ENCODE measurements at regions not wholly inside any gene's neighbourhood (a gene's known extent, or its start where the extent isn't known, plus 50 kb on each side); places are given as distances from the start of the nearest gene placed in this dataset.
A peak's percentile ranks its signal among the peaks of the same experiment; 100 is the strongest.

GRCh38 chr21:17050156-17050555 is 462.7 kb upstream of the CXADR start:
- Histone ChIP-seq H3K9me3 (ENCODE audit: low read depth) (no peaks in the 10 kb centered on the region), H3K4me3 (no peak overlapping the region), H3K4me1 (ENCODE audit: low read depth) (no peaks in the 10 kb centered on the region), H3K27me3 (no peaks in the 10 kb centered on the region), H3K27ac (no peak overlapping the region), H3K36me3 (no peaks in the 10 kb centered on the region)
- TF ChIP-seq CTCF (IDR thresholded peaks at IDR 0.05; ENCODE audit: low read depth, low read length), result no peak
- no peak for DNase-seq (ENCODE audit: low read depth in 1 of 2, low spot score in 1 of 2)

- TF ChIP-seq CTCF (IDR thresholded peaks at IDR 0.05; ENCODE audit: low read depth, low read length), result no peak
- Histone ChIP-seq H3K36me3 (no peaks in the 10 kb centered on the region), H3K4me3 (no peak overlapping the region), H3K27me3 (no peaks in the 10 kb centered on the region), H3K9me3 (ENCODE audit: low read depth) (no peaks in the 10 kb centered on the region), H3K27ac (no peak overlapping the region), H3K4me1 (ENCODE audit: low read depth) (no peaks in the 10 kb centered on the region)
- no peak for DNase-seq (ENCODE audit: low read depth in 1 of 2, low spot score in 1 of 2)
These were observed 462.2 kb upstream of the CXADR start for GRCh38 chr21:17050646-17051045.

- no peak for TF ChIP-seq CTCF (IDR thresholded peaks at IDR 0.05; ENCODE audit: low read depth, low read length)
- Histone ChIP-seq H3K9me3 (ENCODE audit: low read depth) (no peaks in the 10 kb centered on the region), H3K36me3 (no peaks in the 10 kb centered on the region), H3K27me3 (no peaks in the 10 kb centered on the region), H3K4me3 (no peak overlapping the region), H3K4me1 (ENCODE audit: low read depth) (no peaks in the 10 kb centered on the region), H3K27ac (no peak overlapping the region)
- peak; percentile 1 to 9 for DNase-seq (ENCODE audit: low read depth in 1 of 2, low spot score in 1 of 2)
These were observed 461.8 kb upstream of the CXADR start for GRCh38 chr21:17051054-17051453.

- H3K27ac ChIP-seq, result no peak overlapping the region
- no peaks in the 10 kb centered on the region for H3K9me3 ChIP-seq (ENCODE audit: low read depth)
- no peaks in the 10 kb centered on the region for H3K36me3 ChIP-seq
- no peak overlapping the region for H3K4me3 ChIP-seq
- DNase-seq (ENCODE audit: low read depth in 1 of 2, low spot score in 1 of 2), result no peak
- no peaks in the 10 kb centered on the region for H3K27me3 ChIP-seq
- H3K4me1 ChIP-seq (ENCODE audit: low read depth), result no peaks in the 10 kb centered on the region
- TF ChIP-seq CTCF (IDR thresholded peaks at IDR 0.05; ENCODE audit: low read depth, low read length), result no peak
These were observed 459.5 kb upstream of the CXADR start for GRCh38 chr21:17053321-17053720.

GRCh38 chr21:17059936-17060335 is 452.9 kb upstream of the CXADR start:
- H3K27ac ChIP-seq, result no peak overlapping the region
- H3K27me3 ChIP-seq, result no peaks in the 10 kb centered on the region
- no peaks in the 10 kb centered on the region for H3K36me3 ChIP-seq
- no peak for DNase-seq (ENCODE audit: low read depth in 1 of 2, low spot score in 1 of 2)
- H3K4me3 ChIP-seq, result no peak overlapping the region
- no peaks in the 10 kb centered on the region for H3K4me1 ChIP-seq (ENCODE audit: low read depth)
- no peak for TF ChIP-seq CTCF (IDR thresholded peaks at IDR 0.05; ENCODE audit: low read depth, low read length)
- no peaks in the 10 kb centered on the region for H3K9me3 ChIP-seq (ENCODE audit: low read depth)

GRCh38 chr21:17066006-17066405 is 446.8 kb upstream of the CXADR start:
- no peak overlapping the region for H3K4me3 ChIP-seq
- no peak for DNase-seq (ENCODE audit: low read depth in 1 of 2, low spot score in 1 of 2)
- TF ChIP-seq CTCF (IDR thresholded peaks at IDR 0.05; ENCODE audit: low read depth, low read length), result no peak
- no peak overlapping the region for H3K27ac ChIP-seq
- H3K27me3 ChIP-seq, result no peaks in the 10 kb centered on the region
- no peaks in the 10 kb centered on the region for H3K4me1 ChIP-seq (ENCODE audit: low read depth)
- H3K36me3 ChIP-seq, result no peaks in the 10 kb centered on the region
- H3K9me3 ChIP-seq (ENCODE audit: low read depth), result no peaks in the 10 kb centered on the region
